ENCODE measurements at regions not wholly inside any gene's neighbourhood (a gene's known extent, or its start where the extent isn't known, plus 50 kb on each side); places are given as distances from the start of the nearest gene placed in this dataset.

- no peak for TF ChIP-seq CTCF (IDR thresholded peaks at IDR 0.05)
- no peak for TF ChIP-seq POLR2A (IDR thresholded peaks at IDR 0.05)
These were observed 1183.6 kb downstream of the CDH8 start for GRCh38 chr16:60852635-60853034.

All from ovary (tissue), 3 donors.